ENCODE measurements at regions not wholly inside any gene's neighbourhood (a gene's known extent, or its start where the extent isn't known, plus 50 kb on each side); places are given as distances from the start of the nearest gene placed in this dataset.

DNA sequence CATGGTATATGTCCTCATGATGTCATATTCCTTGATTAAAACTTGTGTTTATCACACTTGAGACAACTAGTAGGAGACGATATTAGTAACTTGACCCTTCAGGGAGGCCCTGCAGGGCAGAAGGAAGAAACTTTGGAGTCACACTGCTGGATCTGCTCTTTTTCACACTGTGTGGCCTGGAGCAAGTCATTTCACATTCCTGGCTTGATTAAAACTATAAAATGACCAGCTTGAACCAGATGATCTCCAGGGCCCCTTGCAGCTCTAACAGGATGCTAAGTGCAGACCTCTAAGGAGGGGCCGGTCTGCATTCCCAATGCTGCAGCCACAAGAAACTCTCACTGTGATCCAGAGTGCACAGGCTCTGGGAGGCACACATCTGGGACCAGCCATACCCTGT, 146.4 kb upstream of the ZNF366 start:
- no peaks in the 10 kb centered on the region for H3K9me3 ChIP-seq (ENCODE audit: low read depth)
- no peaks in the 10 kb centered on the region for H3K4me1 ChIP-seq (ENCODE audit: low read depth)
- H3K27ac ChIP-seq = no peak overlapping the region

DNA sequence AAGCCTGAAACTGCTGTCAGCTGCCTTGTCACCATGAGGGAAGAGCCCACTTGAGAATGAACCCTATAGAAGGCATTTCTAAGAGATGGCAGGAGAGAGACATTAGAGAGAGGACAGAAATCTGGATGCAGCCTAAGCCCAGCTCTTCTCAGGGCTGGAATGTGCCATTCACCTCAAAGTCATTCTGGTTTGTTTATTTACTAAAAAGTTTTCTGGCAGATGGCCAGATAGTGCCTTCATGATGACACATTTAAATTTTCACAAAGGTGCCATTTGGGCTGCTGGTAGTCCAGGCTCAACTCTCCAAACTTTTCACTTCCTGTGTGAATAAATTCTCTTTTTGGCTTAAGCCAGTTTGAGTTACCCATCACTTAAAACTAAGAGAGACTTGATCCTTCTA, 144.6 kb upstream of the ZNF366 start:
- no peaks in the 10 kb centered on the region for H3K4me1 ChIP-seq (ENCODE audit: low read depth)
- no peak for DNase-seq (ENCODE audit: low read depth in 1 of 2, low spot score in 1 of 2)
- no peaks in the 10 kb centered on the region for H3K9me3 ChIP-seq (ENCODE audit: low read depth)
- no peak overlapping the region for H3K4me3 ChIP-seq
- no peak overlapping the region for H3K27ac ChIP-seq
- H3K36me3 ChIP-seq = no peaks in the 10 kb centered on the region
- TF ChIP-seq, protein P1, sequence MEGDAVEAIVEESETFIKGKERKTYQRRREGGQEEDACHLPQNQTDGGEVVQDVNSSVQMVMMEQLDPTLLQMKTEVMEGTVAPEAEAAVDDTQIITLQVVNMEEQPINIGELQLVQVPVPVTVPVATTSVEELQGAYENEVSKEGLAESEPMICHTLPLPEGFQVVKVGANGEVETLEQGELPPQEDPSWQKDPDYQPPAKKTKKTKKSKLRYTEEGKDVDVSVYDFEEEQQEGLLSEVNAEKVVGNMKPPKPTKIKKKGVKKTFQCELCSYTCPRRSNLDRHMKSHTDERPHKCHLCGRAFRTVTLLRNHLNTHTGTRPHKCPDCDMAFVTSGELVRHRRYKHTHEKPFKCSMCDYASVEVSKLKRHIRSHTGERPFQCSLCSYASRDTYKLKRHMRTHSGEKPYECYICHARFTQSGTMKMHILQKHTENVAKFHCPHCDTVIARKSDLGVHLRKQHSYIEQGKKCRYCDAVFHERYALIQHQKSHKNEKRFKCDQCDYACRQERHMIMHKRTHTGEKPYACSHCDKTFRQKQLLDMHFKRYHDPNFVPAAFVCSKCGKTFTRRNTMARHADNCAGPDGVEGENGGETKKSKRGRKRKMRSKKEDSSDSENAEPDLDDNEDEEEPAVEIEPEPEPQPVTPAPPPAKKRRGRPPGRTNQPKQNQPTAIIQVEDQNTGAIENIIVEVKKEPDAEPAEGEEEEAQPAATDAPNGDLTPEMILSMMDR (IDR thresholded peaks at IDR 0.05; ENCODE audit: low read depth, low read length) = no peak
- no peaks in the 10 kb centered on the region for H3K27me3 ChIP-seq

More for the DNA sequence above, 146.4 kb upstream of the ZNF366 start:
- Histone ChIP-seq H3K4me3 (no peak overlapping the region), H3K27me3 (no peaks in the 10 kb centered on the region), H3K36me3 (no peaks in the 10 kb centered on the region)
- DNase-seq (ENCODE audit: low read depth in 1 of 2, low spot score in 1 of 2) = peak in 1 of 2 donors; percentile 21
- TF ChIP-seq, protein P1 (IDR thresholded peaks at IDR 0.05; ENCODE audit: low read depth, low read length) = no peak

DNA sequence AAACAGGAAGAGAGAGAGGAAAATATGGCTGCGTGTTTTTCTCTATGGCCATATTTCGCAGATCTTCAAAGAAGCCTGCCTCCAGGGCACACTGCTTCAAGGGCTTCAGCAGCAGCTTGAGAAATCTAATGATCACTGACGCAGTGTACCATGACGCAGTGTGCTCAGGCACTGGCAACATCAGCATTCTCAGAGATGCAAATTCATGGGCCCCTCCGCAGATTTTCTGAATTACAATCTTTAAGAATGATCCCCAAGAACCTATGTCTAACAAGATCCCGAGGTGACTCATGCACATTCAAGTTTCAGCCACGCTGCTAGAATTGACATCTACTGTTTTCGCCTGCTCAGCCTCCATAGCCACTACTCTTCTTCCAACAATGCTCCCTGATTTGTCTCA, 143.9 kb upstream of the ZNF366 start:
- H3K4me3 ChIP-seq = no peak overlapping the region
- no peaks in the 10 kb centered on the region for H3K27me3 ChIP-seq
- no peaks in the 10 kb centered on the region for H3K36me3 ChIP-seq
- no peaks in the 10 kb centered on the region for H3K9me3 ChIP-seq (ENCODE audit: low read depth)
- H3K27ac ChIP-seq = no peak overlapping the region
- no peak for DNase-seq (ENCODE audit: low read depth in 1 of 2, low spot score in 1 of 2)
- no peaks in the 10 kb centered on the region for H3K4me1 ChIP-seq (ENCODE audit: low read depth)
- TF ChIP-seq, protein P1 (IDR thresholded peaks at IDR 0.05; ENCODE audit: low read depth, low read length) = no peak

DNA sequence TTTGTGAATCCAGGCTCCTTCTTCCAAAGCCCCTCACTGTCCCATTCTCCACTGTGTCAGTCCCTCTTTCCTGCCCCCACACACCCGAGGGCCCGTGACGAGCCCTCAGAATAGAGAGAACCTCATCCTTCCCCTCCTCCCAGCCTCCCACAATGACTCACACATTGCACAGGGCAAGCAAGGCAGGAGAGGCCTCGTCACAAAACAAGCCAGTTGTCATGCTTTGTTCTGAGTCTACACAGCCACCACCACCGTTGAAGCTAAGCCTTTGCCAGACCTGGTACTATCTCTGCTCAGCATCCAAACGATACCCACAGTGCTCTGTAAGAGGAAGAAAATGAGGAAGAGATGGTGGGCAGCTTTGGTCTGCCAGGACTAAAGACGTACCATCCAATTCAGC, 142.2 kb upstream of the ZNF366 start:
- DNase-seq (ENCODE audit: low read depth in 1 of 2, low spot score in 1 of 2) = peak in 1 of 2 donors; percentile 41
- H3K4me3 ChIP-seq = no peak overlapping the region
- TF ChIP-seq, protein P1 (IDR thresholded peaks at IDR 0.05; ENCODE audit: low read depth, low read length) = no peak
- H3K4me1 ChIP-seq (ENCODE audit: low read depth) = no peaks in the 10 kb centered on the region
- no peaks in the 10 kb centered on the region for H3K27me3 ChIP-seq
- H3K36me3 ChIP-seq = no peaks in the 10 kb centered on the region
- no peak overlapping the region for H3K27ac ChIP-seq
- no peaks in the 10 kb centered on the region for H3K9me3 ChIP-seq (ENCODE audit: low read depth)

DNA sequence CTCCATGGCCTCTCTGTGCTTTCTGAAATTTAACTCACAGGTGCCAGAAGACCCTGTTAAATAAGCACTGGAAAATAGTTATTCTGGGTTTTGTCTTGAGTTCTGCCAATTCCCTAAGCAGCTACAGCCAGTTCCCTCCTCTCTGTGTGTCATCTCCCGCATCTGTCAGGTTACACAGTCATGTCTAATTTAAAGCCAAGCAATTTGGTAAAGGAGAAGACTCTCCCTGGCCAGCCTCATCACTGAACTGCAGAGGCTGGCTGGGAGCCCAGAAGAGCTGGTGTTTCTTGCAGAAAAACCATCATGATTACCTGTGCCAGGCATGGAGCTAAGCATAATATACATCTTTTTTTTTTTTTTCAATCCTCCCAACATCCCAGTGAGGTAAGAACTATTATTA, 141.3 kb upstream of the ZNF366 start:
- Histone ChIP-seq H3K36me3 (no peaks in the 10 kb centered on the region), H3K4me3 (no peak overlapping the region), H3K4me1 (ENCODE audit: low read depth) (no peaks in the 10 kb centered on the region), H3K9me3 (ENCODE audit: low read depth) (no peaks in the 10 kb centered on the region), H3K27ac (no peak overlapping the region), H3K27me3 (no peaks in the 10 kb centered on the region)
- no peak for DNase-seq (ENCODE audit: low read depth in 1 of 2, low spot score in 1 of 2)
- TF ChIP-seq, protein P1 (IDR thresholded peaks at IDR 0.05; ENCODE audit: low read depth, low read length) = no peak

DNA sequence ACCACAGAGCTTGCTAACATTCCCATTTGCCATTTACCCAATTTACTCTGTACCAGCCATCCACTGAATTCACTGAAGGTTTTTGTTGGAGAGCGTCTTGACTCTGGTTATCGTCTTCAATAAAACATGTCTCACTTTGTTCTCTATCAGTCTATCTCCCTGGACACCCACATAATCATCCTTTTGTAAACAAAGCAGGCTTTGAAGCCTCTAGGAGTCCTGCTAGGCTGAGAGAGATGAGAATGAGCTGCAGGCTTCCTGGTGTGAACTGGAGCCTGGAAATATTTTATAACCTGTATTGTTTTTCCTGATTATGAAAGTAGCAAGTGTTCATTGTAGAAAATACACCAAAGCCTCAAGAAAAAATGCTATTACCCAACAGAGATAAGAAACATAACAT, 140.6 kb upstream of the ZNF366 start:
- TF ChIP-seq, protein P1 (IDR thresholded peaks at IDR 0.05; ENCODE audit: low read depth, low read length) = no peak
- Histone ChIP-seq H3K27me3 (no peaks in the 10 kb centered on the region), H3K36me3 (no peaks in the 10 kb centered on the region), H3K9me3 (ENCODE audit: low read depth) (no peaks in the 10 kb centered on the region), H3K4me3 (no peak overlapping the region), H3K4me1 (ENCODE audit: low read depth) (no peaks in the 10 kb centered on the region), H3K27ac (no peak overlapping the region)
- no peak for DNase-seq (ENCODE audit: low read depth in 1 of 2, low spot score in 1 of 2)

All from cardiac muscle cell (in vitro differentiated cells and primary cell).